ENCODE measurements at regions not wholly inside any gene's neighbourhood (a gene's known extent, or its start where the extent isn't known, plus 50 kb on each side); places are given as distances from the start of the nearest gene placed in this dataset.

GRCh38 chr9:27880156-27880555 lies 306.9 kb upstream of the C9orf72 start:
- H3K4me1 ChIP-seq (ENCODE audit: insufficient read depth, low read length) = no peaks in the 10 kb centered on the region
- DNase-seq (ENCODE audit: low spot score) = no peak
- in situ Hi-C loops (cut with HindIII; ENCODE audit: extremely low pct_ligation_motif_present, low pct_unique_long_range_greater_than_20kb) = no loop called here
- no peak overlapping the region for H3K4me3 ChIP-seq (replicated peaks in 1 of 3; ENCODE audit: insufficient read depth in 1 of 3, low read depth in 2 of 3, low read length in 3 of 3)
- H2AFZ ChIP-seq (ENCODE audit: low read length) = no peak overlapping the region
- no peaks in the 10 kb centered on the region for H3K79me2 ChIP-seq (ENCODE audit: insufficient read depth, low read length)
- no peaks in the 10 kb centered on the region for H3K36me3 ChIP-seq (replicated peaks in 1 of 2; ENCODE audit: control insufficient read depth in 1 of 2, insufficient read depth in 2 of 2, low read length in 2 of 2)
- no peaks in the 10 kb centered on the region for H4K20me1 ChIP-seq (ENCODE audit: insufficient read depth, low read length)
- BruUV-seq (replicated peaks) = no TSS peak
- ChIA-PET POLR2A (no interaction called here), CTCF (ENCODE audit: low intra/inter-chr PET ratio, low total read pairs) (no interaction called here)
- TF ChIP-seq MTA3 (CRISPR knock-in tag; IDR thresholded peaks at IDR 0.05) (no peak), ZNF337 (CRISPR knock-in tag; IDR thresholded peaks at IDR 0.05; ENCODE audit: borderline replicate concordance, low read depth) (no peak), ZBTB3 (CRISPR knock-in tag; IDR thresholded peaks at IDR 0.05; ENCODE audit: borderline replicate concordance, low read depth) (no peak), ZNF225 (CRISPR knock-in tag; IDR thresholded peaks at IDR 0.05) (no peak), NFIB (CRISPR knock-in tag; IDR thresholded peaks at IDR 0.05; ENCODE audit: borderline replicate concordance) (no peak), ZBTB33 (CRISPR knock-in tag; IDR thresholded peaks at IDR 0.05) (no peak), IRF1 (CRISPR knock-in tag; IDR thresholded peaks at IDR 0.05; ENCODE audit: low read depth) (no peak), ZNF207 (IDR thresholded peaks at IDR 0.05; ENCODE audit: borderline replicate concordance) (no peak), ZNF710 (CRISPR knock-in tag; IDR thresholded peaks at IDR 0.05; ENCODE audit: borderline replicate concordance) (no peak), TGIF2 (CRISPR knock-in tag; IDR thresholded peaks at IDR 0.05) (no peak), BHLHE40 (IDR thresholded peaks at IDR 0.05; ENCODE audit: low read length) (no peak), ZNF234 (CRISPR knock-in tag; conservative IDR thresholded peaks at IDR 0.05) (no peak), EEA1 (CRISPR knock-in tag; IDR thresholded peaks at IDR 0.05; ENCODE audit: borderline replicate concordance) (no peak)
- no peak overlapping the region for H3K9ac ChIP-seq (ENCODE audit: insufficient read depth, low read depth, low read length)
- intact Hi-C loops (cut with micrococcal nuclease; ENCODE audit: unreplicated experiment) = no loop called here
- H3K27me3 ChIP-seq (ENCODE audit: control insufficient read depth in 1 of 2, insufficient read depth in 2 of 2, low read length in 2 of 2) = no peaks in the 10 kb centered on the region
- no peaks in the 10 kb centered on the region for H3K9me3 ChIP-seq (ENCODE audit: low read length)
- no peak overlapping the region for H3K27ac ChIP-seq (ENCODE audit: extremely low read length, insufficient read depth, low read length)
- H3K4me2 ChIP-seq (ENCODE audit: low read depth, low read length) = no peak overlapping the region
- 3% methylated on average over 3 of the region's 3 CpGs for WGBS (ENCODE audit: low lambda C conversion rate)
- FAIRE-seq = no peak
- no peak for ATAC-seq
